Thyroid gland (tissue), 4 donors: ENCODE measurements at regions not wholly inside any gene's neighbourhood (a gene's known extent, or its start where the extent isn't known, plus 50 kb on each side); places are given as distances from the start of the nearest gene placed in this dataset.

Source experiments
- DNase-seq, 2 donors: peaks; one replicate each; pipeline ENCODE4 v3.0.0-alpha.2; 2019
- H3K27ac ChIP-seq, 3 donors: fragments of 200-600 bp; sonication (generic); 1 replicate in 2 of 3; 2 replicates in 1 of 3; pipeline ENCODE4 v1.5.1; 2016 to 2019; ENCODE audit warnings: mild to moderate bottlenecking in 1 of 3, moderate library complexity in 1 of 3
- H3K27me3 ChIP-seq: fragments of 200-600 bp; sonication (generic); one replicate; pipeline ENCODE4 v1.5.1; 2019
- H3K36me3 ChIP-seq, 2 donors: fragments of 200-600 bp; sonication (generic); one replicate each; pipeline ENCODE4 v1.5.1; 2016 to 2019
- H3K4me1 ChIP-seq, 2 donors: fragments of 200-600 bp; sonication (generic); one replicate each; pipeline ENCODE4 v1.5.1; 2017 to 2019
- H3K4me3 ChIP-seq, 3 donors: fragments of 200-600 bp; sonication (generic); replicated peaks in 1 of 3; 1 replicate in 2 of 3; 2 replicates in 1 of 3; pipeline ENCODE4 v1.5.1; 2016; ENCODE audit warnings: mild to moderate bottlenecking in 1 of 3
- H3K9me3 ChIP-seq: fragments of 200-600 bp; sonication (generic); one replicate; pipeline ENCODE4 v1.5.1; 2017
- POLR2A ChIP-seq, 2 donors: fragments of 450-650 bp; IDR thresholded peaks; one replicate each; pipeline ENCODE4 v1.6.1; 2017; ENCODE audit warnings: antibody characterized with exemption in 2 of 2, mild to moderate bottlenecking in 2 of 2, moderate library complexity in 1 of 2
- WGBS, 2 donors: methylation state at CpG; one replicate each; pipeline ENCODE4 v1.1.5; 2017; 5-methylcytosine and 5-hydroxymethylcytosine counted together
- intact Hi-C: fragments of 100-400 bp; cut with DNase I; formaldehyde crosslinking; loops from one replicate; pipeline ENCODE4 v1.15.1; 2023
- TF ChIP-seq, protein P1 (sequence below), 6 experiments: fragments of 200-600 bp in 3 of 6; fragments of 450-650 bp in 3 of 6; sonication (generic) in 3 of 6; IDR thresholded peaks; one replicate each; pipeline ENCODE4 v1.5.1; 2016 to 2019; ENCODE audit warnings: antibody characterized with exemption in 6 of 6, mild to moderate bottlenecking in 2 of 6, inconsistent platforms in 1 of 6, moderate library complexity in 1 of 6

DNA sequence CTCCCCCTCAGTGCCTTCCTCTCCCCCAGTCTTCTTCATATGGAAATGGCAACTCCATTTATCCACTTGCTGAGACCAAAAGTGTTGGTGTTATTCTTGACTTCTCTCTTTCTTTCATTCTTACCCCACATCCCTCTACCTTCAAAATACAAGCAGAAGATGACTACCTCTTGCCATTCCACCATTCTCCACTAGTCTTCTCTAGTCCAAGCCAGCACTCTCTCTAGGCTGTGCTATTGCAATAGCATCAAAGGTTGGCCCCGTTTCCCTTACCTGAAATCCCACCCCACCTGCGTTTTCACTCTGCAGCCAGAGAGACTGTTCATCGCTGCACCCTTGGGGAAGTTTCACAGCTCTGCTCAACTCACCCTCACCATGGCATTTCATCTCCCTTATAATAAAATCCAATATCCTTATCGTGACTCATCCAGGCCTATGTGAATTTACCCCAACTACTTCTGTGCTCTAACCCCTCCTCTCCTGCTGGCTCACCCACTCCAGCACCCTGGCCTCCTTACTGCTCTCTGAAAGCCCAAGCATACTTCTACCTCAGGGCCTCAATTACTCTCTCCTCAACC, 109.1 kb downstream of the LSM5 start:
- Histone ChIP-seq H3K9me3 (no peaks in the 10 kb centered on the region), H3K4me3 (no peak overlapping the region), H3K4me1 (no peaks in the 10 kb centered on the region), H3K27me3 (no peaks in the 10 kb centered on the region), H3K36me3 (no peaks in the 10 kb centered on the region), H3K27ac (no peak overlapping the region)
- intact Hi-C loops: no loop called here
- TF ChIP-seq POLR2A (IDR thresholded peaks at IDR 0.05): no peak
- TF ChIP-seq, protein P1, sequence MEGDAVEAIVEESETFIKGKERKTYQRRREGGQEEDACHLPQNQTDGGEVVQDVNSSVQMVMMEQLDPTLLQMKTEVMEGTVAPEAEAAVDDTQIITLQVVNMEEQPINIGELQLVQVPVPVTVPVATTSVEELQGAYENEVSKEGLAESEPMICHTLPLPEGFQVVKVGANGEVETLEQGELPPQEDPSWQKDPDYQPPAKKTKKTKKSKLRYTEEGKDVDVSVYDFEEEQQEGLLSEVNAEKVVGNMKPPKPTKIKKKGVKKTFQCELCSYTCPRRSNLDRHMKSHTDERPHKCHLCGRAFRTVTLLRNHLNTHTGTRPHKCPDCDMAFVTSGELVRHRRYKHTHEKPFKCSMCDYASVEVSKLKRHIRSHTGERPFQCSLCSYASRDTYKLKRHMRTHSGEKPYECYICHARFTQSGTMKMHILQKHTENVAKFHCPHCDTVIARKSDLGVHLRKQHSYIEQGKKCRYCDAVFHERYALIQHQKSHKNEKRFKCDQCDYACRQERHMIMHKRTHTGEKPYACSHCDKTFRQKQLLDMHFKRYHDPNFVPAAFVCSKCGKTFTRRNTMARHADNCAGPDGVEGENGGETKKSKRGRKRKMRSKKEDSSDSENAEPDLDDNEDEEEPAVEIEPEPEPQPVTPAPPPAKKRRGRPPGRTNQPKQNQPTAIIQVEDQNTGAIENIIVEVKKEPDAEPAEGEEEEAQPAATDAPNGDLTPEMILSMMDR (IDR thresholded peaks at IDR 0.05): no peak
- 76 to 80% methylated on average over 3 of the region's 4 CpGs for WGBS, 2 donors
- no peak for DNase-seq

- Histone ChIP-seq H3K36me3 (no peaks in the 10 kb centered on the region), H3K9me3 (no peaks in the 10 kb centered on the region), H3K27me3 (no peaks in the 10 kb centered on the region), H3K4me3 (no peak overlapping the region), H3K4me1 (no peaks in the 10 kb centered on the region), H3K27ac (no peak overlapping the region)
- intact Hi-C loops: no loop called here
- TF ChIP-seq, protein P1 (IDR thresholded peaks at IDR 0.05): no peak
- no peak for TF ChIP-seq POLR2A (IDR thresholded peaks at IDR 0.05)
- 66 to 68% methylated on average over 2 of the region's 2 CpGs for WGBS, 2 donors
- DNase-seq: no peak
Measured at GRCh38 chr7:32379510-32380112, 110.6 kb downstream of the LSM5 start.

- TF ChIP-seq, protein P1 (IDR thresholded peaks at IDR 0.05): no peak
- no peak for TF ChIP-seq POLR2A (IDR thresholded peaks at IDR 0.05)
- DNase-seq: no peak
- Histone ChIP-seq H3K36me3 (no peaks in the 10 kb centered on the region), H3K4me1 (no peaks in the 10 kb centered on the region), H3K27ac (no peak overlapping the region), H3K9me3 (no peaks in the 10 kb centered on the region), H3K27me3 (no peaks in the 10 kb centered on the region), H3K4me3 (no peak overlapping the region)
- intact Hi-C loops: no loop called here
- 47 to 52% methylated on average over 2 of the region's 2 CpGs for WGBS, 2 donors
Measured at GRCh38 chr7:32378988-32379387, 111.2 kb downstream of the LSM5 start.

DNA sequence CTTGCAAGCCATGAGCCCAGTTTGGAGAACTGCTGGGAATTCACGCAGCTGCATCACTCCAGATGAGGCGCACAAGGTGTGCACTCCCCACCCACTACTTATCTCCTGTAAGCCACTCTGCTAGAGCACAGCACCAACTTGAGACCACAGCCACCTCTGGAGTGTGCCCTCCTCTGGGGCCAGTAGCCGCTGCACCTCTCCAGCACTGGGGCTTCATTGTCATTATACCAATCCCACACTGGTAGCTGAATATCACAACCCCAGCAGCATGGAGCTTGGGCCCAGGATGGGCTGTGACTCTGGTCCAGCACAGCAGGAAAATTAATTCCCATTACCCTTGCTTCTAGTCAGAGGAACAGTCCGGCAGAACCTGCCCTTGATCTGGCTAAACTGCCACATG, 125.6 kb downstream of the LSM5 start:
- no peak for DNase-seq
- Histone ChIP-seq H3K4me1 (no peaks in the 10 kb centered on the region), H3K27ac (no peak overlapping the region), H3K36me3 (no peaks in the 10 kb centered on the region), H3K4me3 (no peak overlapping the region), H3K9me3 (no peaks in the 10 kb centered on the region), H3K27me3 (no peaks in the 10 kb centered on the region)
- TF ChIP-seq, protein P1 (IDR thresholded peaks at IDR 0.05): no peak
- no peak for TF ChIP-seq POLR2A (IDR thresholded peaks at IDR 0.05)
- WGBS, 2 donors: 73 to 83% methylated on average over 4 of the region's 4 CpGs
- intact Hi-C loops: no loop called here

GRCh38 chr7:32360127-32360526, 130.1 kb downstream of the LSM5 start:
- H3K36me3 ChIP-seq: no peaks in the 10 kb centered on the region
- H3K9me3 ChIP-seq: no peaks in the 10 kb centered on the region
- WGBS, 2 donors: 89 to 91% methylated on average over 5 of the region's 5 CpGs
- intact Hi-C loops: no loop called here
- H3K4me1 ChIP-seq: no peaks in the 10 kb centered on the region
- TF ChIP-seq POLR2A (IDR thresholded peaks at IDR 0.05): no peak
- TF ChIP-seq, protein P1 (IDR thresholded peaks at IDR 0.05): no peak
- no peak overlapping the region for H3K27ac ChIP-seq
- H3K4me3 ChIP-seq: no peak overlapping the region
- DNase-seq: no peak
- no peaks in the 10 kb centered on the region for H3K27me3 ChIP-seq
